ENCODE measurements at regions not wholly inside any gene's neighbourhood (a gene's known extent, or its start where the extent isn't known, plus 50 kb on each side); places are given as distances from the start of the nearest gene placed in this dataset.

DNA sequence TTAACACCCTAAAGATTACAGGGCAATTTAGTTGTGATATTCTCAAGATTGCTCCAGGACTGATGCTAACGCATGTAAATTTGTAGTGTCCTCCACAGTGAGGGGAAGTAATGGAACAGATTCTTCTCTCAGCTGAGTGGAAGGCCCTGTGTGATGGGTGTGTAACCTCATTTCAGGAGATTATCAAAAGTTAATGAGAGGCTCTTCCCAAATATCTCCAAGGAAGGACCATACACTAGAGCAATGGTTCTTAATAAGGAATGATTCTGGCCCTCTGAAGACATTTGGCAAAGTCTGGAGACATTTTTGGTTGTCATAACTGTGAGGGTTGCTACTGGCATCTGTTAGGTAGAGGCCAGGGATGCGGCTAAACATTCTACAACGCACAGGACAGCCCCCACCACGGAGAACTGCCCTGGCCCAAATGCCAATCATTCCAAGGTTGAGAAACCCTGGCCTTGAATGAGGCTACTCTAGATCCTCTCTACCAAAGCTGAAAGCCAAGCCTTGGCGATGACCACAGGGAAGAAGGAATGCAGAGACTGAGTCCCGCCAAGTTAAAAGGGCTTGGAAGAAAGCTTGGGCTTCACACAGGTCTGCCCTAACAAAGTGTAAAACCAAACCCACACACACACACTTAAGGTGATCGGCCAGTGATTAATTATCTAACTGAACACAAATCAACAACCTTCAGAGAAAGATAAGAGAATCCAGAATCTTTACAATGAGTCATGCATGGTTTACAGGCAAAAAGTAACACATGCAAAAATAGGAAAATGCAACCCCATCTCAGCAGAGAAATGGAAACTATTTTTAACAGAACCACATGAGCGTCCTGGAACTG, 135.8 kb downstream of the SYF2 start:
- TF ChIP-seq, protein P1, sequence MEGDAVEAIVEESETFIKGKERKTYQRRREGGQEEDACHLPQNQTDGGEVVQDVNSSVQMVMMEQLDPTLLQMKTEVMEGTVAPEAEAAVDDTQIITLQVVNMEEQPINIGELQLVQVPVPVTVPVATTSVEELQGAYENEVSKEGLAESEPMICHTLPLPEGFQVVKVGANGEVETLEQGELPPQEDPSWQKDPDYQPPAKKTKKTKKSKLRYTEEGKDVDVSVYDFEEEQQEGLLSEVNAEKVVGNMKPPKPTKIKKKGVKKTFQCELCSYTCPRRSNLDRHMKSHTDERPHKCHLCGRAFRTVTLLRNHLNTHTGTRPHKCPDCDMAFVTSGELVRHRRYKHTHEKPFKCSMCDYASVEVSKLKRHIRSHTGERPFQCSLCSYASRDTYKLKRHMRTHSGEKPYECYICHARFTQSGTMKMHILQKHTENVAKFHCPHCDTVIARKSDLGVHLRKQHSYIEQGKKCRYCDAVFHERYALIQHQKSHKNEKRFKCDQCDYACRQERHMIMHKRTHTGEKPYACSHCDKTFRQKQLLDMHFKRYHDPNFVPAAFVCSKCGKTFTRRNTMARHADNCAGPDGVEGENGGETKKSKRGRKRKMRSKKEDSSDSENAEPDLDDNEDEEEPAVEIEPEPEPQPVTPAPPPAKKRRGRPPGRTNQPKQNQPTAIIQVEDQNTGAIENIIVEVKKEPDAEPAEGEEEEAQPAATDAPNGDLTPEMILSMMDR (conservative IDR thresholded peaks at IDR 0.05; ENCODE audit: low read length): no peak
- TF ChIP-seq EZH2phosphoT487 (IDR thresholded peaks at IDR 0.05; ENCODE audit: borderline replicate concordance, low read depth, low read length): no peak
